ENCODE measurements at regions not wholly inside any gene's neighbourhood (a gene's known extent, or its start where the extent isn't known, plus 50 kb on each side); places are given as distances from the start of the nearest gene placed in this dataset.

- no peak overlapping the region for H3K9ac ChIP-seq (ENCODE audit: control insufficient read depth, insufficient read depth, low read length)
- no peaks in the 10 kb centered on the region for H3K4me1 ChIP-seq (ENCODE audit: control insufficient read depth, insufficient read depth, low read length)
- no peak overlapping the region for H2AFZ ChIP-seq (ENCODE audit: control insufficient read depth, low read depth, low read length)
- ChIA-PET POLR2A (no interaction called here), RAD21 (ENCODE audit: unreplicated experiment) (no interaction called here), CTCF (no interaction called here), SMC1A (ENCODE audit: uncharacterized antibody, unreplicated experiment) (no interaction called here)
- H3K79me2 ChIP-seq (ENCODE audit: control insufficient read depth, insufficient read depth, low read length): no peaks in the 10 kb centered on the region
- intact Hi-C loops (cut with micrococcal nuclease; ENCODE audit: unreplicated experiment): no loop called here
- FAIRE-seq (no peak), ATAC-seq (no peak), DNase-seq (ENCODE audit: low read depth, low spot score) (no peak)
- no peaks in the 10 kb centered on the region for H4K20me1 ChIP-seq (ENCODE audit: control insufficient read depth, insufficient read depth)
- no peak overlapping the region for H3K27ac ChIP-seq (ENCODE audit: control insufficient read depth, insufficient read depth)
- in situ Hi-C loops (cut with MboI): no loop called here
- WGBS (ENCODE audit: insufficient coverage, insufficient replicate concordance, low lambda C conversion rate, missing lambda C conversion rate): 82% methylated on average over 29 of the region's 33 CpGs
- no peaks in the 10 kb centered on the region for H3K27me3 ChIP-seq (replicated peaks in 1 of 2; ENCODE audit: control insufficient read depth in 2 of 2, insufficient read depth in 2 of 2, low read length in 1 of 2)
- no peak overlapping the region for H3K4me3 ChIP-seq
- H3K36me3 ChIP-seq (ENCODE audit: control insufficient read depth in 2 of 2, insufficient read depth in 2 of 2, low read length in 1 of 2): no peaks in the 10 kb centered on the region
- BruUV-seq (replicated peaks): no TSS peak
- no peaks in the 10 kb centered on the region for H3K9me3 ChIP-seq (replicated peaks; ENCODE audit: control insufficient read depth, insufficient read depth, low read length)
- TF ChIP-seq ZZZ3 (IDR thresholded peaks at IDR 0.05; ENCODE audit: control insufficient read depth, insufficient read length, low read depth) (no peak), E2F8 (IDR thresholded peaks at IDR 0.05; ENCODE audit: low read depth, partially characterized antibody) (no peak), NR2F1 (conservative IDR thresholded peaks at IDR 0.05) (no peak), SREBF1 (IDR thresholded peaks at IDR 0.05; ENCODE audit: low read length) (no peak), SIX5 (IDR thresholded peaks at IDR 0.05; ENCODE audit: low read depth, low read length, severe bottlenecking) (no peak), CBFB (IDR thresholded peaks at IDR 0.05; ENCODE audit: low read depth) (no peak), ZBTB33 (IDR thresholded peaks at IDR 0.05) (no peak)
- H3K4me2 ChIP-seq (ENCODE audit: control insufficient read depth, insufficient read depth): no peak overlapping the region
These were observed 303.4 kb downstream of the CENPW start for GRCh38 chr6:126643352-126643751.

Measured in GM12878 (cell line).